ENCODE measurements at regions not wholly inside any gene's neighbourhood (a gene's known extent, or its start where the extent isn't known, plus 50 kb on each side); places are given as distances from the start of the nearest gene placed in this dataset.

GRCh38 chr2:134174711-134175110, 79.2 kb upstream of the MGAT5 start:
- Histone ChIP-seq H3K4me1 (ENCODE audit: control insufficient read depth in 2 of 3, insufficient read depth in 2 of 3, low read depth in 1 of 3, low read length in 3 of 3) (peaks cover 0 to 3% (median 0%) of the 10 kb centered on the region in 3 donors), H3K36me3 (ENCODE audit: control insufficient read depth in 2 of 3, insufficient read depth in 3 of 3, low read length in 3 of 3) (no peaks in the 10 kb centered on the region), H3K27me3 (ENCODE audit: control insufficient read depth, insufficient read depth, low read length) (no peaks in the 10 kb centered on the region), H3K27ac (ENCODE audit: low read depth in 2 of 2, low read length in 2 of 2) (no peak overlapping the region), H3K4me3 (ENCODE audit: low read length in 3 of 3) (no peak overlapping the region), H3K9me3 (ENCODE audit: control insufficient read depth in 2 of 3, insufficient read depth in 1 of 3, low read length in 3 of 3) (no peaks in the 10 kb centered on the region), H3K9ac (ENCODE audit: low read length in 3 of 3) (no peak overlapping the region)
- TF ChIP-seq CTCF (IDR thresholded peaks at IDR 0.05; ENCODE audit: borderline replicate concordance, extremely low read depth, insufficient read depth), result no peak
- no peak for FAIRE-seq
- intact Hi-C loops (cut with DNase I), result no loop called here
- no peak for DNase-seq

- intact Hi-C loops (cut with DNase I), result no loop called here
- no peak overlapping the region for H3K4me3 ChIP-seq (ENCODE audit: low read length in 3 of 3)
- no peaks in the 10 kb centered on the region for H3K27me3 ChIP-seq (ENCODE audit: control insufficient read depth, insufficient read depth, low read length)
- no peak for TF ChIP-seq CTCF (IDR thresholded peaks at IDR 0.05; ENCODE audit: borderline replicate concordance, extremely low read depth, insufficient read depth)
- no peaks in the 10 kb centered on the region for H3K9me3 ChIP-seq (ENCODE audit: control insufficient read depth in 2 of 3, insufficient read depth in 1 of 3, low read length in 3 of 3)
- H3K4me1 ChIP-seq (ENCODE audit: control insufficient read depth in 2 of 3, insufficient read depth in 2 of 3, low read depth in 1 of 3, low read length in 3 of 3), result peaks cover 0 to 3% (median 0%) of the 10 kb centered on the region in 3 donors
- FAIRE-seq (no peak), DNase-seq (no peak)
- H3K36me3 ChIP-seq (ENCODE audit: control insufficient read depth in 2 of 3, insufficient read depth in 3 of 3, low read length in 3 of 3), result no peaks in the 10 kb centered on the region
- H3K27ac ChIP-seq (ENCODE audit: low read depth in 2 of 2, low read length in 2 of 2), result no peak overlapping the region
- no peak overlapping the region for H3K9ac ChIP-seq (ENCODE audit: low read length in 3 of 3)
Measured at GRCh38 chr2:134175834-134176233, 78.0 kb upstream of the MGAT5 start.

- no peaks in the 10 kb centered on the region for H3K9me3 ChIP-seq (ENCODE audit: control insufficient read depth in 2 of 3, insufficient read depth in 1 of 3, low read length in 3 of 3)
- H3K36me3 ChIP-seq (ENCODE audit: control insufficient read depth in 2 of 3, insufficient read depth in 3 of 3, low read length in 3 of 3), result no peaks in the 10 kb centered on the region
- H3K27me3 ChIP-seq (ENCODE audit: control insufficient read depth, insufficient read depth, low read length), result no peaks in the 10 kb centered on the region
- H3K9ac ChIP-seq (ENCODE audit: low read length in 3 of 3), result no peak overlapping the region
- no peak for TF ChIP-seq CTCF (IDR thresholded peaks at IDR 0.05; ENCODE audit: borderline replicate concordance, extremely low read depth, insufficient read depth)
- DNase-seq, result peak in 1 of 5 donors; percentile 56
- H3K27ac ChIP-seq (ENCODE audit: low read depth in 2 of 2, low read length in 2 of 2), result peak overlapping the region in 1 of 2 donors; percentile 3
- intact Hi-C loops (cut with DNase I), result no loop called here
- no peak for FAIRE-seq
- H3K4me1 ChIP-seq (ENCODE audit: control insufficient read depth in 2 of 3, insufficient read depth in 2 of 3, low read depth in 1 of 3, low read length in 3 of 3), result peaks cover 0 to 3% (median 0%) of the 10 kb centered on the region in 3 donors
- no peak overlapping the region for H3K4me3 ChIP-seq (ENCODE audit: low read length in 3 of 3)
Measured at GRCh38 chr2:134177351-134177931, 76.4 kb upstream of the MGAT5 start.
